HG02884 (cell line): ENCODE measurements at regions not wholly inside any gene's neighbourhood (a gene's known extent, or its start where the extent isn't known, plus 50 kb on each side); places are given as distances from the start of the nearest gene placed in this dataset.

Source experiments
- ATAC-seq: cut with Tn5 transposase; IDR thresholded peaks from one replicate; pipeline ENCODE4 v1.9.1; 2021; ENCODE audit warnings: mild to moderate bottlenecking, moderate library complexity; ENCODE audit not compliant: unreplicated experiment

GRCh38 chr3:153714588-153715290, 406.5 kb upstream of the ARHGEF26 start:
- no peak for ATAC-seq

- no peak for ATAC-seq
Measured at GRCh38 chr3:153722157-153722556, 399.0 kb upstream of the ARHGEF26 start.

- no peak for ATAC-seq
Measured at GRCh38 chr3:153731071-153731470, 390.1 kb upstream of the ARHGEF26 start.

GRCh38 chr3:153734777-153735551, 386.2 kb upstream of the ARHGEF26 start:
- no peak for ATAC-seq

- no peak for ATAC-seq
Measured at GRCh38 chr3:153740109-153740508, 381.1 kb upstream of the ARHGEF26 start.

- no peak for ATAC-seq
Measured at GRCh38 chr3:153744889-153745288, 376.3 kb upstream of the ARHGEF26 start.

- ATAC-seq, result no peak
Measured at GRCh38 chr3:153746211-153746610, 375.0 kb upstream of the ARHGEF26 start.

- no peak for ATAC-seq
Measured at GRCh38 chr3:153749070-153749610, 372.1 kb upstream of the ARHGEF26 start.

- no peak for ATAC-seq
Measured at GRCh38 chr3:153752405-153753027, 368.7 kb upstream of the ARHGEF26 start.

- no peak for ATAC-seq
Measured at GRCh38 chr3:153753035-153753434, 368.2 kb upstream of the ARHGEF26 start.

- no peak for ATAC-seq
Measured at GRCh38 chr3:153756816-153757215, 364.4 kb upstream of the ARHGEF26 start.

GRCh38 chr3:153757839-153758238, 363.4 kb upstream of the ARHGEF26 start:
- no peak for ATAC-seq

- no peak for ATAC-seq
Measured at GRCh38 chr3:153760948-153761347, 360.2 kb upstream of the ARHGEF26 start.

GRCh38 chr3:153762411-153763235, 358.6 kb upstream of the ARHGEF26 start:
- no peak for ATAC-seq

GRCh38 chr3:153767601-153768560, 353.3 kb upstream of the ARHGEF26 start:
- ATAC-seq, result no peak

GRCh38 chr3:153768561-153769469, 352.4 kb upstream of the ARHGEF26 start:
- ATAC-seq, result peak; percentile 96

GRCh38 chr3:153783106-153783505, 338.1 kb upstream of the ARHGEF26 start:
- ATAC-seq, result no peak

GRCh38 chr3:153783741-153784480, 337.3 kb upstream of the ARHGEF26 start:
- ATAC-seq, result no peak
